OCI-LY1 (cell line): ENCODE measurements at regions not wholly inside any gene's neighbourhood (a gene's known extent, or its start where the extent isn't known, plus 50 kb on each side); places are given as distances from the start of the nearest gene placed in this dataset.

ENCODE experiments used
- H2AFZ ChIP-seq: fragments of 200-600 bp; sonication (generic), shearing (Covaris generic); 2 replicates; pipeline ENCODE4 v1.6.0; 2014; ENCODE audit warnings: antibody characterized with exemption, mild to moderate bottlenecking, low read length
- H3F3A ChIP-seq: fragments of 200-600 bp; sonication (generic), shearing (Covaris generic); 2 replicates; pipeline ENCODE4 v1.6.0; 2014; ENCODE audit warnings: mild to moderate bottlenecking, antibody characterized with exemption, low read length, moderate library complexity; ENCODE audit not compliant: insufficient read depth
- H3K27ac ChIP-seq: fragments of 200-600 bp; sonication (generic); 2 replicates; pipeline ENCODE4 v1.5.1; 2014; ENCODE audit warnings: low read length, mixed run types, mild to moderate bottlenecking, low read depth; ENCODE audit not compliant: poor library complexity, severe bottlenecking
- H3K27me3 ChIP-seq: fragments of 200-600 bp; sonication (generic); 2 replicates; pipeline ENCODE4 v1.6.0; 2014; ENCODE audit warnings: antibody characterized with exemption, mild to moderate bottlenecking, low read length, moderate library complexity; ENCODE audit not compliant: insufficient read depth
- H3K36me3 ChIP-seq: fragments of 200-600 bp; sonication (generic); 2 replicates; pipeline ENCODE4 v1.6.1; 2014; ENCODE audit warnings: mild to moderate bottlenecking, antibody characterized with exemption, low read length, moderate library complexity, mixed read lengths; ENCODE audit not compliant: insufficient read depth
- H3K4me1 ChIP-seq: fragments of 200-600 bp; sonication (generic); 2 replicates; pipeline ENCODE4 v1.5.1; 2014; ENCODE audit warnings: mild to moderate bottlenecking, low read length, moderate library complexity; ENCODE audit not compliant: insufficient read depth, severe bottlenecking
- H3K4me2 ChIP-seq: fragments of 200-600 bp; sonication (generic), shearing (Covaris generic); 2 replicates; pipeline ENCODE4 v1.6.1; 2014; ENCODE audit warnings: low read length
- H3K4me3 ChIP-seq: fragments of 200-600 bp; sonication (generic); 2 replicates; pipeline ENCODE4 v1.5.1; 2014; ENCODE audit warnings: low read length, low read depth, mild to moderate bottlenecking, mixed read lengths; ENCODE audit not compliant: poor library complexity, severe bottlenecking
- H3K79me2 ChIP-seq: fragments of 200-600 bp; shearing (Covaris generic); 2 replicates; pipeline ENCODE4 v1.6.1; 2016; ENCODE audit warnings: mixed run types, low read length, mixed read lengths; ENCODE audit not compliant: insufficient read depth
- H3K9ac ChIP-seq: fragments of 200-600 bp; sonication (generic), shearing (Covaris generic); 2 replicates; pipeline ENCODE4 v1.6.1; 2014; ENCODE audit warnings: mild to moderate bottlenecking, low read length, mixed read lengths
- H3K9me2 ChIP-seq: fragments of 200-600 bp; sonication (generic), shearing (Covaris generic); 2 replicates; pipeline ENCODE4 v1.6.1; 2014; ENCODE audit warnings: low read depth, mild to moderate bottlenecking, low read length, mixed read lengths
- H3K9me3 ChIP-seq: fragments of 200-600 bp; shearing (Covaris generic); 2 replicates; pipeline ENCODE4 v1.6.1; 2014; ENCODE audit warnings: low read length, mixed read lengths
- H4K20me1 ChIP-seq: fragments of 200-600 bp; sonication (generic), shearing (Covaris generic); 2 replicates; pipeline ENCODE4 v1.6.0; 2016; ENCODE audit warnings: mild to moderate bottlenecking, low read length; ENCODE audit not compliant: insufficient read depth
- CTCF ChIP-seq: fragments of 200-600 bp; sonication (generic), shearing (Covaris generic); IDR thresholded peaks from 2 replicates; pipeline ENCODE4 v1.5.1; 2017; ENCODE audit warnings: mild to moderate bottlenecking, antibody characterized with exemption, low read length, moderate library complexity, mixed read lengths
- EZH2 ChIP-seq: fragments of 200-600 bp; sonication (generic), shearing (Covaris generic); IDR thresholded peaks from 2 replicates; pipeline ENCODE4 v1.8.0; 2017; ENCODE audit warnings: borderline replicate concordance, mixed run types, mild to moderate bottlenecking, antibody characterized with exemption, low read length, moderate library complexity, mixed read lengths

- no peaks in the 10 kb centered on the region for H3K9me2 ChIP-seq
Observed at GRCh38 chr5:128626536-128627090, 88.6 kb upstream of the FBN2 start.

DNA sequence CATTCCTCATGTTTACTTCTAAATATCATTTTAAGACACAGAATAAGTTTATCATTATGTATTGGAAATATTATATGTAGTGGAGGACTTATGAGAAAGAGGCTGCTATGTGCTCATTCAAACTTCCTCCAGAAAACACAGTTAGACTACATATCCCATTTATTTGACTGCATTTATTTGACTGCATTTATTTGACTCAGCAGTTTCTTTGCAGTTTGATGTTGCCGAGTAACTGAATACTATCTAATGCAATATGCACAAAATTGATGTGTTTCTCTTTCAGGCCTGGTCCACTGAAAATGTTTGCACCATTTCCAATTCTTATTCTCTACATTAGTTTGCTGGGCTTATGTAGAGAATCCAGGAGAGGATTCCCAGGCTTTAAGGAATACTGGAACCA lies 89.9 kb upstream of the FBN2 start:
- Histone ChIP-seq H3F3A (no peaks in the 10 kb centered on the region), H3K36me3 (no peaks in the 10 kb centered on the region), H3K27me3 (no peaks in the 10 kb centered on the region), H3K9me3 (no peaks in the 10 kb centered on the region), H3K4me3 (no peak overlapping the region), H3K9me2 (no peaks in the 10 kb centered on the region), H2AFZ (no peak overlapping the region), H4K20me1 (no peaks in the 10 kb centered on the region), H3K79me2 (no peaks in the 10 kb centered on the region), H3K4me1 (no peaks in the 10 kb centered on the region), H3K27ac (no peak overlapping the region), H3K4me2 (no peak overlapping the region), H3K9ac (no peak overlapping the region)
- TF ChIP-seq CTCF (no peak), EZH2 (no peak)

More at GRCh38 chr5:128626536-128627090, 88.6 kb upstream of the FBN2 start:
- Histone ChIP-seq H4K20me1 (no peaks in the 10 kb centered on the region), H3K79me2 (no peaks in the 10 kb centered on the region), H3K9ac (no peak overlapping the region), H3K4me1 (no peaks in the 10 kb centered on the region), H3K4me3 (no peak overlapping the region), H3F3A (no peaks in the 10 kb centered on the region), H3K36me3 (no peaks in the 10 kb centered on the region), H3K27ac (no peak overlapping the region), H2AFZ (no peak overlapping the region), H3K9me3 (no peaks in the 10 kb centered on the region), H3K27me3 (no peaks in the 10 kb centered on the region), H3K4me2 (no peak overlapping the region)
- no peak for TF ChIP-seq CTCF
- no peak for TF ChIP-seq EZH2

- Histone ChIP-seq H3K4me2 (no peak overlapping the region), H2AFZ (no peak overlapping the region), H3K9me3 (no peaks in the 10 kb centered on the region), H3F3A (no peaks in the 10 kb centered on the region), H3K79me2 (no peaks in the 10 kb centered on the region), H3K9ac (no peak overlapping the region), H3K36me3 (no peaks in the 10 kb centered on the region), H4K20me1 (no peaks in the 10 kb centered on the region), H3K4me3 (no peak overlapping the region), H3K27me3 (no peaks in the 10 kb centered on the region), H3K4me1 (no peaks in the 10 kb centered on the region), H3K27ac (no peak overlapping the region), H3K9me2 (no peaks in the 10 kb centered on the region)
- TF ChIP-seq EZH2 (no peak), CTCF (no peak)
Observed at GRCh38 chr5:128629157-128629556, 91.1 kb upstream of the FBN2 start.
